ENCODE measurements at regions not wholly inside any gene's neighbourhood (a gene's known extent, or its start where the extent isn't known, plus 50 kb on each side); places are given as distances from the start of the nearest gene placed in this dataset.

DNA sequence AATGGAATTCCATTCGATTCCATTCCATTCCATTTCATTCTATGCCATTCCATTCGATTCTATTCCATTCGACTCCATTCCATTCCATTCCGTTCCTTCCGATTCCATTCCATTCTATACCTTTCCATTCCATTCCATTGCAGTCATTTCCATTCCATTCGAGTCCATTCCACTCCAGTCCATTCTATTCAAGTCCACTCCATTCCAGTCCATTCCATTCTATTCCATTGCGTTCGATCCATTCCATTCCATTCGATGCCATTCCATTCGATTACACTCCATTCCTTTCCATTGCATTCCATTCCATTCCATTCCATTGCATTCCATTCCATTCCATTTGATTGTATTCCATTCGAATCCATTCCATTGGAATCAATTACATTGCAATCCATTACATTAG lies 1119.8 kb downstream of the RPIA start:
- no peak for TF ChIP-seq CTCF (optimal IDR thresholded peaks at IDR 0.05 in 1 of 3, IDR thresholded peaks at IDR 0.05 in 1 of 3, conservative IDR thresholded peaks at IDR 0.05 in 1 of 3; ENCODE audit: extremely low read depth in 1 of 3, insufficient read depth in 2 of 3, low read length in 3 of 3)
- no peak for TF ChIP-seq EZH2 (IDR thresholded peaks at IDR 0.05; ENCODE audit: low read length)

Data from keratinocyte (primary cell).